ACC112 (cell line): ENCODE measurements at regions not wholly inside any gene's neighbourhood (a gene's known extent, or its start where the extent isn't known, plus 50 kb on each side); places are given as distances from the start of the nearest gene placed in this dataset.

ENCODE experiments used
- H2AFZ ChIP-seq: fragments of 200-600 bp; sonication (generic); one replicate; pipeline ENCODE4 v1.6.0; 2017; ENCODE audit warnings: antibody characterized with exemption, low read length; ENCODE audit not compliant: unreplicated experiment
- H3K27ac ChIP-seq: fragments of 200-600 bp; sonication (generic); 2 replicates; pipeline ENCODE4 v1.5.1; 2014; ENCODE audit warnings: low read depth, mild to moderate bottlenecking, antibody characterized with exemption, low read length, moderate library complexity
- H3K27me3 ChIP-seq: fragments of 200-600 bp; sonication (generic); 2 replicates; pipeline ENCODE4 v1.6.1; 2014; ENCODE audit warnings: mild to moderate bottlenecking, antibody characterized with exemption, low read length, moderate library complexity, mixed read lengths; ENCODE audit not compliant: insufficient read depth
- H3K36me3 ChIP-seq: fragments of 200-600 bp; sonication (generic); 2 replicates; pipeline ENCODE4 v1.6.1; 2016; ENCODE audit warnings: mild to moderate bottlenecking, antibody characterized with exemption, low read length, moderate library complexity, mixed read lengths; ENCODE audit not compliant: insufficient read depth
- H3K4me1 ChIP-seq: fragments of 200-600 bp; sonication (generic); one replicate; pipeline ENCODE4 v1.6.1; 2016; ENCODE audit warnings: low read length, mixed read lengths; ENCODE audit not compliant: insufficient read depth, unreplicated experiment, control insufficient read depth
- H3K4me3 ChIP-seq: fragments of 200-600 bp; sonication (generic); 2 replicates; pipeline ENCODE4 v1.5.1; 2014; ENCODE audit warnings: mild to moderate bottlenecking, low read depth, low read length
- H3K79me2 ChIP-seq: fragments of 200-600 bp; sonication (generic); one replicate; pipeline ENCODE4 v1.6.0; 2016; ENCODE audit warnings: low read length; ENCODE audit not compliant: control insufficient read depth, unreplicated experiment, insufficient read depth

DNA sequence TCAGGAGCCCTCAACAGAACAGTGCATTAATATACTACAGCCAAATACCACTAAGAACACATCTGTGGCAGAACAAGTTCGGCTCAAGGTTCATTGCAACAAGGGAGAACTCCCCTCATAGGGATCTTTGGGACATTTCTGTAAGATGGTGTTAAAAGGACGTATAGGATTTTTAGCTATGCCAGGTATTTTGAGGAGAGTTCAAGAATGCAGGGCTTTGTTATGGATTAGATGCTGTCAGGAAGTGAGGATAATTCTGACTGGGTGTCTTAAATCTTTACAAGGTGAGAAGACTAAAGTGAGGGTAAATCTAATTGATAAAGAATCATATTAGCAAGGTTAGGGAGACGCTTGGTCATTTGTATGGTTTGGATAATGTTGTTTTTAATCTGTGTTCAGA, 83.7 kb upstream of the AHI1 start:
- Histone ChIP-seq H2AFZ (no peak overlapping the region), H3K36me3 (no peaks in the 10 kb centered on the region), H3K4me3 (no peak overlapping the region), H3K4me1 (peaks cover 11% of the 10 kb centered on the region), H3K27me3 (no peaks in the 10 kb centered on the region), H3K27ac (no peak overlapping the region), H3K79me2 (no peaks in the 10 kb centered on the region)

DNA sequence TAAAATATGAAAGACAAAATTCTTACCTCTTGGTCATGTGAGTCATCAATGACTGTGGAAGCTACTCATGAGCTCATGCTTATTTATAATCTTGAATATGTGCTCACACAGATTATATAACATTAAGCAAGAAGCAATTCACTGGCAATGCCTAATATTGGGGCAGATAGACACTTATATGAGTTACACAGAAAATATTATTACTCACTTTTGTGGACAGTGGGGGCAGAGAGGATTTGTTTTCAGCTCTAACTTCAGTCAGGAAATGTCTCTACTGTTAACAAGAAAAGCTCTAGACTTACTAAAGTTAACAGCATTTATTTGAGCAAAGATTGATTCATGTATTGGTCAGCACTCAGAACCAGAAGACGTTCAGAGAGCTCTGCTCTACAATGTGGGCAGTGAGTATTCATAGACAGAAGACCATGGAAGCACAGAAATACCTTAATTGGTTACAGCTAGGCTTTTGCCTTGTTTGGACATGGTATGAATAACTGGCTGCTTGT, 85.8 kb upstream of the AHI1 start:
- Histone ChIP-seq H3K79me2 (no peaks in the 10 kb centered on the region), H3K36me3 (no peaks in the 10 kb centered on the region), H3K27me3 (no peaks in the 10 kb centered on the region), H3K4me1 (peaks cover 8% of the 10 kb centered on the region), H3K27ac (peak overlapping the region; percentile 9; the same call in 1 of the 2 replicates), H3K4me3 (no peak overlapping the region), H2AFZ (no peak overlapping the region)

DNA sequence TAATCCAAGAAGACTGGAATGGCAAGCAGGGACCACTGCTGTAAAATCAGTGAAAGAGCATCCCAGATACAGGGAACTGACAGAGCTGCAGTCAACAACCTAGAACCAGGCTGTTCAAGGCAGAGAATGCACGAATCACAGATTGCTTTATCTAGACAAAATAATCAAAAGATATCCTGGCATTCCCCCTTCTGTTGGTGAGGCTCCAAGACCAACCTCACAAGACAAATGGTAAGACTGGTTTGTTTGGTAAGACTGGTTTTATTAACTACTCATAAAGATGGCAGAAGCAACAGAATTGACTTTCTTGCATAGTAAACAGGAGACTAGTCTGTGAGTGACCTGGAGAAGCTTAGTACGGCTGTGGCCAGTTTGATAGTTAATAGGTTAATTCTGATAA, 88.8 kb upstream of the AHI1 start:
- Histone ChIP-seq H3K79me2 (no peaks in the 10 kb centered on the region), H3K4me3 (no peak overlapping the region), H3K27ac (no peak overlapping the region), H3K4me1 (peaks cover 8% of the 10 kb centered on the region), H3K36me3 (no peaks in the 10 kb centered on the region), H3K27me3 (no peaks in the 10 kb centered on the region), H2AFZ (no peak overlapping the region)

DNA sequence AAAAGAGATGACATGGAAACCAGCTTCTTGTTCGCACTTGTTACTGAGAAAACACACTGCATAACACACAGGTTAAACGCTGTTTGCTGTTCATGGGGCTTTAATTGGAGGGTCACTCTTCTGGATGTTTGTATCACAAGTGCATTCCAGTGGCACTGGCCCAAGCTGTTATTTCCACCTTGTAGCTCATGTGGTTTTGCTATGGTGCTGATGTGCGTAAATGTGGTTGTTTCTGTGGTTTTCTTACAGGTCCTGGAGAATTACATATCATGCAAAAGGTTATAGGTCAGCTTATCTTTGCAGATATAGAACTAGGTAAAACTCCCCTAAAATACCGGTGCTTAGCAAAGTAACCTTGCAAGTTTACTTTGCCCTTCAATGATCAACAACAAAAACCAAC, 89.3 kb upstream of the AHI1 start:
- Histone ChIP-seq H3K79me2 (no peaks in the 10 kb centered on the region), H2AFZ (no peak overlapping the region), H3K4me1 (peaks cover 8% of the 10 kb centered on the region), H3K36me3 (no peaks in the 10 kb centered on the region), H3K27me3 (no peaks in the 10 kb centered on the region), H3K27ac (no peak overlapping the region), H3K4me3 (no peak overlapping the region)

DNA sequence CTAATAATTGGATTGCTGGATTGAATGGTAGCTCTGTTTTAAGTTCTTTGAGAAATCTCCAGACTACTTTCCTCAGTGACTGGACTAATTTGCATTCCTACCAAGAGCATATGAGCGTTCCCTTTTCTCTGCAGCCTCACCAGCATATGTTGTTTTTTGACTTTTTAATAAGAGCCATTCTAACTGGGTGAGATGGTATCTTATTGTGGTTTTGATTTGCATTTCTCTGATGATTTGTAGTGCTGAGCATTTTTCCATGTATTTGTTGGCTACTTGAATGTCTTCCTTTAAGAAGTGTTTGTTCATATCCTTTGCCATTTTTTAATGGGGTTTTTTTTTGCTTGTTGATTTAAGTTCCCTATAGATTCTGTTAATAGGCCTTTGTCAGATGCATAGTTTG, 94.7 kb upstream of the AHI1 start:
- Histone ChIP-seq H3K4me1 (no peaks in the 10 kb centered on the region), H3K4me3 (no peak overlapping the region), H3K27ac (no peak overlapping the region), H2AFZ (no peak overlapping the region), H3K36me3 (no peaks in the 10 kb centered on the region), H3K27me3 (no peaks in the 10 kb centered on the region), H3K79me2 (no peaks in the 10 kb centered on the region)

DNA sequence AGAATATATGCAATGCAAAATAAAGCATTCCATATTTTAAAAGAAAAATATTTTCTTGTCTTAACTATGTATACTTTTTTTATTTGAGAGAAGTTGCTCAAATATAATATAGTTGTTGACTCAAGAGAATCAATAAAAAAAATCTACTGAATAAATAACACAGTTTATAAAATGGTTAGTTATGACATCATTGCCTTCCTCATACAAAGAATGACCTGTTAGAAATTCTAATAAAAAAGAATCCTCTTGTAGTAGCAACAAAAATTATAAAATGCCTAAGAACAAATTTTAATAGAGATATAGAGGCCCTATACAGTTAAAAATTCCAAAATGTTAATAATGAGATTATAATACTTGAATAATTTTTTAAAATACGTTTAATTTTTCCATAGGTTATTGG, 96.5 kb upstream of the AHI1 start:
- H3K27me3 ChIP-seq = no peaks in the 10 kb centered on the region
- H3K4me1 ChIP-seq = no peaks in the 10 kb centered on the region
- no peaks in the 10 kb centered on the region for H3K36me3 ChIP-seq
- H3K4me3 ChIP-seq = no peak overlapping the region
- H3K79me2 ChIP-seq = no peaks in the 10 kb centered on the region
- H2AFZ ChIP-seq = no peak overlapping the region
- no peak overlapping the region for H3K27ac ChIP-seq

DNA sequence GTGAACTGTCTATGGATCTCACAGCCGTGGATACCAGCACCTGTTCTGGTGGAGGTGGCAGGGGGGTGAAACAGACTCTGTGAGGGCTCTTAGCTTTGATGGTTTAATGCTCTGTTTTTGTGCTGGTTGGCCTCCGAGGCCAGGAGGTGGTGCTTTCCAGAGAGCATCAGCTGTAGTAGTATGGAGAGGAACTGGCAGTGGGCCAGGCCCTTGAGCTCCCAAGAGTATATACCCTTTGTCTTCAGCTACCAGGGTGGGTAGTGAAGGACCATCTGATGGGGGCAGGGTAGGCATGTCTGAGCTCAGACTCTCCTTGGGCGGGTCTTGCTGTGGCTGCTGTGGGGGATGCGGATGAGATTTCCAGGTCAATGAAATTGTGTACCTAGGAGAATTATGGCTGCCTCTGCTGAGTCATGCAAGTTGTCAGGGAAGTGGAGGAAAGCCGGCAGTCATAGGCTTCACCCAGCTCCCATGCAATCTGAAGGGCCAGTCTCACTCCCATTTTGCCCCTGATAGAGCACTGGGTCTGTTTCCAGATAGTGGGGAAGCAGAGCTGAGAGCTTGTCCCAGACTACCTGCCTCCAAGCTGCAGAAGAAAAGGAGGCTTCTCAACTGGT, 102.7 kb upstream of the AHI1 start:
- Histone ChIP-seq H3K27ac (no peak overlapping the region), H3K4me1 (no peaks in the 10 kb centered on the region), H3K79me2 (no peaks in the 10 kb centered on the region), H3K4me3 (no peak overlapping the region), H3K27me3 (no peaks in the 10 kb centered on the region), H2AFZ (no peak overlapping the region), H3K36me3 (no peaks in the 10 kb centered on the region)

DNA sequence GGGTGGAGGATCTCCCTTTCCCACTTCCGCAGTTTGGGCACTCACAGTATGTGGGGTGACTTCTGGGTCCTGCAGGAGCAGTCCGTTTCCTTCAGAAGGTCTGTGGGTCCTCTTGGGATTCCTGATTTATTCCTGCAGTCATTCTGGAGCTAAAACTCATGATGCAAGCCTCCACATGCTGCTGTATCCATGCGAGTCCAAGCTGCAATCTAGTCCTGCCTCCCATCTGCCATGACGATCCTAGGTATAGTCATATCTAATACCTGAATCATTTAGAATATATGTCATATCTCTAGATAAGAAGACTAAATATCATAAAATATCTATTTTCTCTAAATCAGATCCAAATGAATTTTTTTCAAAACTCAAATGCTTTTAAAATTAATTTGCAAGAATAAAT, 103.4 kb upstream of the AHI1 start:
- Histone ChIP-seq H3K27ac (no peak overlapping the region), H3K27me3 (no peaks in the 10 kb centered on the region), H3K36me3 (no peaks in the 10 kb centered on the region), H3K4me1 (no peaks in the 10 kb centered on the region), H3K79me2 (no peaks in the 10 kb centered on the region), H2AFZ (no peak overlapping the region), H3K4me3 (no peak overlapping the region)

DNA sequence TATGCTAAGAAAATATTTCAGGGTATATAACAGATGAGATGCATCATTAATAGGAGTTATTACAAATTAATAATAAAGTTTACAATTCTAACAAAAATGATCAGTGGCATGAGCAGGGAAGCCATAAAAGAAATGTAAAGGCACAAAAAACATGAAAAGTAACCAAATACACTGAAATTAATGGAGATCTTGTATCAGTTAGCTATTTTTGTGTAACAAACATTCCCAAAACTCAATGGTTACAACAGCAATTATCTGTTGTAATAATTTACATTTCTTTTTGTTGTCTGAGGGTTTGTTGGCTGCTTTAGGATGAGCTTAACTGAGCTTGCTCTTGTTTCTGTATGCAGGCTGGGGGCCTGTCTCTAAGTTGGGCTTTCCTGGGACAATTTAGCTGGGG, 104.3 kb upstream of the AHI1 start:
- H3K4me3 ChIP-seq = no peak overlapping the region
- H3K79me2 ChIP-seq = no peaks in the 10 kb centered on the region
- no peak overlapping the region for H3K27ac ChIP-seq
- H3K27me3 ChIP-seq = no peaks in the 10 kb centered on the region
- no peaks in the 10 kb centered on the region for H3K36me3 ChIP-seq
- no peaks in the 10 kb centered on the region for H3K4me1 ChIP-seq
- H2AFZ ChIP-seq = no peak overlapping the region

DNA sequence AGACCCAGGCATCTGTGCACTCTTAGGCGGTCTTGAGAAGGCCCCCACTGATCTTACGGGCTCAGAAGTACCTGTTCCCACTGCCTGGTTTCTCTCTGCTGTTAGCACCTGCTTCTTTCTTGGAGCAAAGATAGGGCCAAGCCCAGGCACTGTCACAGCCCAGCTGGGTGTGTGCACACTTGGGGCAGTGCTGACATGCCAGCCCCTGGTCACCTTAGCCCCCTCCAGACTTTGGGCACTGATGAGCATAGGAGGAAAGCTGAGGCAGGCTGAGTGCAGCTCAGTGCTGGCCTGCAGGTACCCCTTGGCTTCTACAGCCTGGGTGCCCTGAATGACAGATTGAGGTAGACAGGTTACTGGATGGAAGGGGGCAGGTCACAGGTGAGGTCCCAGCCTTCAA, 105.7 kb upstream of the AHI1 start:
- H3K79me2 ChIP-seq = no peaks in the 10 kb centered on the region
- no peak overlapping the region for H2AFZ ChIP-seq
- no peak overlapping the region for H3K4me3 ChIP-seq
- H3K4me1 ChIP-seq = no peaks in the 10 kb centered on the region
- no peaks in the 10 kb centered on the region for H3K36me3 ChIP-seq
- H3K27me3 ChIP-seq = no peaks in the 10 kb centered on the region
- H3K27ac ChIP-seq = no peak overlapping the region

DNA sequence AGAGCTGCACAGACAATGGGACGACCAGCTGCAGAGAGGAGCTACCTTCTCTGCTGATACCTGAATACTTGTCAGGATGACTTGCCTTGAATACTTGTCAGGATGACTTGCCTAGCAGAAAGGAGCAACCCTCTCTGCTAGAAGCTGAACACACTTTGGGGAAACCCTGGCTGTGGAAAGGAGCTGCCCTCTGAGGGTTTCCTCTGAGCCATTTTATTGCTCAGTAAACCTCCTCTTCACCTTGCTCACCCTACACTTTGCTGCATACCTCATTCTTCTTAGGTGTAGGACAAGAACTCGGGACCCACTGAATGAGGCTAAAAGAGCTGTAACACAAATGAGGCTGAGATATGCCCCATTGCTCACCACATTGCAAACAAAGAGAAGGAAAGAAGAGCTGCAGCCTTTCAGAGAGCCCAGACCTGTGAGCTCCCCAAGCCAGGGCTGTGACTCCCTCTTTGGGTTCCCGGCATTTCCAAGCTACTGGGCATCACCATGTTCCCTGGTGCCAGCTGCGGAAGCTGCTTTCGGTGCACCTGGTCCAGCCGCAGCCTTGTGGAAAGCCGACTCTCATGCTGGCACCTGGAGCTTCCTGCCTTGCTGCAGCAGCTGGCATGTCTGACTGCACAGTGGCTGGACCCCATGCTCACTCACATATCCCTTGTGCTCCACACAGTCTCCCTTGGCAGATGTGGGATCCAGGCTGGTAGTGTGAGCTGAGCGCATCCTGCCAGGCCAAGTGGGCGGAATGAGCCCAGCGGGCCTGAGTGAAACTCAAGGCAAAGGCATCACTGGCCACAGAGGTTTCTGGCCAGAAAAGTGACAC, 106.7 kb upstream of the AHI1 start:
- Histone ChIP-seq H3K27me3 (no peaks in the 10 kb centered on the region), H3K27ac (no peak overlapping the region), H2AFZ (no peak overlapping the region), H3K36me3 (no peaks in the 10 kb centered on the region), H3K79me2 (no peaks in the 10 kb centered on the region), H3K4me3 (no peak overlapping the region), H3K4me1 (no peaks in the 10 kb centered on the region)
